NCI-H2196 (cell line): ENCODE measurements at regions not wholly inside any gene's neighbourhood (a gene's known extent, or its start where the extent isn't known, plus 50 kb on each side); places are given as distances from the start of the nearest gene placed in this dataset.

Experiments
- DNase-seq: peaks from one replicate; lab custom pipeline; 2025; ENCODE audit not compliant: unreplicated experiment; lab: John Stamatoyannopoulos, UW

DNA sequence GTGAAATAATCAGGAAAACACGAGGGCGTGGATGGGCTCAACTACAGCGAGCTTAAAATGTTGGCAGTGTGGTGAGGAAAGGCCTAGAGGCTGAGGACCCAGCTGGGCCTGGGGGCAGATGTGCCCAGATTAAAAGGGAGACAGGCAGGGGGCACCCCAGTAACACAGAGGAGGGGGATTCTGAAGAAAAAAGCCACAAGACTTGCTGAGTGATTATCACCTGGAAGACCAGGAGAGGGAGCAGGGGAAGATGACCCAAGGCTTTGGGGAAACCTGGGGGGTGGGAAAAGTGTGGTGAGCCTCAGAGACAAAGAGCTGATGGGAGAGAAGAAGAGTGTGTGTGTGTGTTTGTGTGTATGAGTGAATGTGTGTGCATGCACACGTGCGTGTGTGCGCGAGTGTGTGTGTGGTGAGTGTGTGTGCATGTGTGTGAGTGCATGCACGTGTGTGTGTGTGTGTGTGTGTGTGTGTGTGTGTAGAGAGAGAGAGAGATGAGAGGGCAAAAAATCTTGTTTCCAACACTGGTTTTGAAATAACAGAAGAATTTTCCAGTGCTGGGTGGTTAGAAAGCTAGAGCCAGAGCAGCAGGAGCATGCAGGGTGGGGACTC, 500.5 kb downstream of the BUD13 start:
- no peak for DNase-seq

DNA sequence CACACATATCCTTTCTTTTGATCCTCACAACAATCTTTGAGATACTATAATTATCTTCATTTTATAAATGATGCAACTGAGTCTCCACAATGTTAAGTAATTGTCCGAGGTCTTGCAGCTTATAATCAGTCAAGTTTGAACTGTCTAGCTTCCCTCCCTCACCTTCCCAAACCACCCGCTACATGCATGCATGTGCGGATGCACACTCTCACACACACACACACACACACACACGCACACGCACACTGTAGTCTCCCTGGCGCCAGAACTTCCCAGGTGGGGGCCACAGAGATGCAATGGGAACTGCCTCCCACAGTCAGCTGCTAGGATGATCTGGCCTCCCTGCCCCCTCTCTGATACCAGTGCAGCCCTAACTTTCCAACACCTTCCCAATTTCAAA, 501.3 kb downstream of the BUD13 start:
- no peak for DNase-seq

DNA sequence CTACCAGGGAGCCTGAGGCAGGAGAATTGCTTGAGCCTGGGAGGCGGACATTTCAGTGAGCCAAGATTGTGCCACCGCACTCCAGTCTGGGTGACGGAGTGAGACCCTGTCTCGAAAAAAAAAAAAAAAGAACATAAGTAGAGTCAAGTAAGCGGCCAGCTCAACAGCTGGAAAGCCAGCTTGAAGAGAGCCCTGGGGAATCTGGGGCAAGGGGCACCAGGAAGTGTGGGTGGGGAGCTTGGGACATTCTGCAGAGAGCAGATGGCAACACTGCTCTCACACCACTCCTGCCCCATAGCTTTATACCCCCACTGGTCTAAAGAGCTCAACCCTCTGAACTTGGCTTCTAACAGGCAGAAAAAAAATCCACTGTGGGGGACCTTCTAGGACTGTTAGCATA, 505.6 kb downstream of the BUD13 start:
- DNase-seq, result no peak

DNA sequence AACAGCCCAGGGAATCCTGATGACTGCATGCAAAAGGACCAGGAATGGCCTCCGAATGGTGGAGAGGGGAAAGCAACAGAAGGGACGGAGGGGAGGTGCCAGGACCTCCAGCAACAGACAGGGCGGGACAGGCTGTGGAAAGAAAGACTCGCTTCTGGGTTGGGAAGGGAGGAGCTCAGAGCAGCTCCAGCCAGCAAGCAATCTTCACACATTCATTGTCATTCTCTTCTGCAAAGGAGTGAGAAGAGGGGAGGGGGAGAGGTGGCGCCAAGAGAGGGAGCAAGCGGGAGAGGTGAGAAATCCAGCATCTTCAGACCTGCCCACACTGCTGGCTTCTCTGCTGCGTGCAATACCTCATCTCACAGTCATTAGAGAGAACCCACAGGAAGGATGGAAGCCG, 509.0 kb downstream of the BUD13 start:
- no peak for DNase-seq

DNA sequence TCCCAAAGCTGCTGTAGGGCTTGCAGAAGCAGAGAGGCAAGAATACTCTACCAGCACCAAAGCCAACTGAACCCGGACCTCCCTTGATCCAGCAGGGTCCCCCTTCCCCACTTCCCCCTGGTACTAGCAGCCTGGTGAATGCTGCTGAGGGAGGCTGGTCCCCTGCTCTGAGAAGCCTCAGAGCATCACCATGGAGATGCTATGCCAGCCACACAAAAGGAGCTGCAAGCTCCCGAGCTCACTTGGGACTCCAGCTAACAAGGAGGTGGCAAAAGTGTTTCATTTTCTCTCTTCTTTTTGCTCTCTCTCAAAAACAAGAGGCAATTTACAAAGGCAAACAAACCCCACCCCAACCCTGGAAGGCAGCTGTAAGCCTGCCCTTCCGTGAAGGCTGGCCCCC, 509.8 kb downstream of the BUD13 start:
- no peak for DNase-seq

DNA sequence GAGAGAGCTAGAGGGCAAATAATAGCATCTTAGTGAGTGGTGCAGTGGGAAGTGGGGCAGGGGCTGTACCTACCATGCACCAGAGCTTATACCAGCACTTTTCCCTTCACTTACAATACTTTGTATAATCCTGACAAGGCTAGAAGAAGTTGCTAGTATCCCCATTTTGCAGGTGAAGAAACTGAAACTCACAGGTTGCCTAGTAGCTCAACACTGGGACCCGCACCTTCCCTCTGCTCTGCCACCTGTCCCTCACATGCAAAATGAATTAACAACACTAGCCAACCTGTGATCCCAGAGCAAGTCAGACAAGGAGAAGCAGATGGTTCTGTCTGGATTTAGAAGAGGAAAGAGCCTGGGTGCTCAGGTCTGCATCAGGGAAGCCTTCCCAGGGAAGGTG, 510.4 kb downstream of the BUD13 start:
- DNase-seq, result no peak

DNA sequence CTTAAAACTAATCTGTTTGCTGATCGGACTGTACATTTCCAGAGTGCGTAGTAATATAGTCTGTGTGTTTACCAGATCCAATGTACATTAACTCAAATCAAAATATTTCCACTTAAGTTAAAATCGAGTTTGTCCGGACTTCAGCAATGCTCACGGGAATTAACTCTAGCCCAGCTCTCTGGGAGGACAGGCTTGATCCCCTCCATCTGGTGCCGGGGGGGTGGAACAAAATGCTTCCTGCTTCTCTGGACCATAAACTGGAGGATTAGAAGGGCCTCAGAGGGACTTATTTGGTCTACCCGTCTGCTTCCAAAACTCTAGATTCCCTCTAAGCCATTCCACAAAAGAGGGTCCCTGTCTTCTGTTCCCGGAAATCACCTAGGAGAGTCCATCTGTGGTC, 511.2 kb downstream of the BUD13 start:
- no peak for DNase-seq

DNA sequence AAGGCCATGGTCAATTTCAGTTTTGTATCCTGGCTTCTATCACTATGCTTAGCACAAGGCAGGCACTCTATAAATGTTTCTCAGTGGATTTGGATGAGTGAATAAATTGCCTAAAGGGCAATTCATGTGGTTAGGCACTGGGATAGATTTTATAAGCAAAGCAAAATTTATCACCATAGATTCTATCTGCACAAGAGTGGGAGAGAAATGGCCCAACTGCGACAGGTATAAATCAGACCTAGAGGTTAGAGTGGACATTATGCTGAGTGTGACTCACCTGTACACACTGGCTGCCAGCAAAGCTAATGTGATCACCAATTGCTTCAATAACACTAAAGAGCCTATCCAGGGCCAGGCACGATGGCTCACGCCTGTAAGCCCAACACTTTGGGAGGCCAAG, 514.0 kb downstream of the BUD13 start:
- DNase-seq, result no peak

DNA sequence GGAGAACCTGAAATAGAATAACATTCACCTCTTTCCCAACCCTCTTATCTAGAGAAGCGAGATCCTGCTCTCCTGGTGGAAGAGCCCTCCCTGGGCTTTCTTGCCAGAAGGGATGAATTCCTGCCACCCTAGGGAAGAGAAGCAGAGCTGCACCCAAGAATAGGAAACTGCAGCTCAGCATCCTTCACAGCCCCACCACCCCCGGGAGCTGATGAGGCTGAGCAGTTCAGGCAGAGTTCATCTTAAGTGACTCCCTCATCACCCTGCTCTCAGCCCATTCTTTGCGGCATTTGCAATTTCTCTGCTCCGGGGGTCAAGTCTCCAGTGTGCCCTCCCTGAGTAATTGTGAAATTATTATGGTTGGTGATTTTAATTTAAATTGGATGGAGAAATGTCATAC, 514.9 kb downstream of the BUD13 start:
- DNase-seq, result no peak

DNA sequence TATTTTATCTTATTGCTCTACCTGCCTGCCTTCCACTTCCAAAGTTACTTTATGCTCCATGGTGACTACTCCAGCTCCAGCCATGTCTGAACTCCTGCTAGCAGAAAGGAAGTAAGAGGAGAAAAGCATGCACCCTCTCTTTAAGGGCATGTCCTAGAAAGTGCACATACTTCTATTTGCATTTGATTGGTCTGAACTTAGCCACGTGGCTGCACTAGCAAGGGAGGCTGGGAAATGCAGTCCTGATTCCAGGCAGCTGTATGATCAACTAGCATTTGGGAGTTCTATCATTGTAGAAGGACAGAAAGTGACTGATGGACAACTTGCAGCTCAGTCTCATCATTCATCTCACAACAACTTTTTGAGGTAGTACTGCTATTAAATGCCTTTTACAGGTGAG, 515.7 kb downstream of the BUD13 start:
- DNase-seq, result no peak

DNA sequence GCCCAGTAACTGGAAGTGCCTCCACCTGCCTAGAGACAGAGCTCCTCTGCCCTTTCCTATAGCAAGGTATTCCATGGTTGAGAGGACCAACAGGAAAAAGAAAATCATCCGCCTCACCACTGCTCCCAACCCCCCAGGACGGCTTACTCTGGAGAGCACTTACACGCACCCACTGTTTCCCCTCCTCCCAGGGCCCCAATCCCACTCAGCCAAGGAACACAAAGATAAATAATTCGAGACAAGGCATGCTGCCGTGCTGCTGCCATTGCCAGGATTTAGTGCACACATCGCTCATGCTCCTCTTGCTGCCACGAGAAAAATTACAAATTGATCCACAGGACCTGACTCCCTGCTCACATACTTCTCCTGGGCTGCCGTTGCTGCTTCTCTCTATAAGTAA, 516.6 kb downstream of the BUD13 start:
- DNase-seq, result no peak

DNA sequence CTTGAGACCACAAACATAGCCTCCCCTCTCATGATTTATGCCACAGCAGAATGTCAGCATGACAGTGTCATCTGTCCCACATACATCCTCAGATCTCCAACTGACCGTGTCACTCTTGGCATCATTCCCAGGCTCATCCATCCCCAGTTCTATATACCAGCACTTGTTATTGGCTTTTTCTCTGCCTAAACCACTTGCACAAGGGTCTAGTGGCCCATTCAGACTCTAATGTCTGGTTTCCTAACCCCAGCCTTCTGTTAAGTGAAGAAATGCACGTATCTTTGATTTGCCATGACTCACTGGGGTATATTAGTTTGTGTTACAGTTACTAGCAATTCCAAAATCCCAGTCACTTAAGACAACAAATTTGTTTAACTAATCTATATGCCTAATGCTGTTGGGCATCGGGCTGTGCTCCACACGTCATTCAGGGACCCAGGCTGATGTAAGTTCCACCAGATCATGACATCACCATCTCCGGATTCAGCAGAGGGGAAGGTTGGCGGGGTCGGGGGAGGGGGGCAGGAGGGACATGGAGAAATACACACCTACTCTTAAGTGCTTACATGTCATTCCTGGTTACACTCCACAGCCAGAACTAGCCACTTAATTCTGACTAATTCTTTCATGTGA, 517.4 kb downstream of the BUD13 start:
- peak; percentile 12 for DNase-seq

DNA sequence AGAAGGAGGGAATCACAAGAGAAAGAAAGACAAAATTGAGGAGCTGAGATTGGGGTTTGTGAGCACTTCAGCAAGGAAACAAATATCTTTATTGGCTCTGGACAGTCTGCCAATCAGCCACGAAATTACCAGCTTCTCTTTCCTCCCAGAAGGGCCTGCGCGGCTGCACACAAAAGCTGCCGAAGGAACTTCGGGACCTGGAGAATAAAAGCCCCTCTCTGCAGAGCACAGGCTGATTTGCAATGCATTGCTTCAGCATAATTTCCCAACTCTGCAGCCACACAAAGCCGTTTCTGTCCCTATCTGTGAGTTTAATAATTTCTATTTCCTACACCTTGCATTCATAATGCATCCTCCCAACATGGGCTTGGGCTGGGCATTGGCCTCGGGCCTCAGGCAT, 522.6 kb downstream of the BUD13 start:
- no peak for DNase-seq

DNA sequence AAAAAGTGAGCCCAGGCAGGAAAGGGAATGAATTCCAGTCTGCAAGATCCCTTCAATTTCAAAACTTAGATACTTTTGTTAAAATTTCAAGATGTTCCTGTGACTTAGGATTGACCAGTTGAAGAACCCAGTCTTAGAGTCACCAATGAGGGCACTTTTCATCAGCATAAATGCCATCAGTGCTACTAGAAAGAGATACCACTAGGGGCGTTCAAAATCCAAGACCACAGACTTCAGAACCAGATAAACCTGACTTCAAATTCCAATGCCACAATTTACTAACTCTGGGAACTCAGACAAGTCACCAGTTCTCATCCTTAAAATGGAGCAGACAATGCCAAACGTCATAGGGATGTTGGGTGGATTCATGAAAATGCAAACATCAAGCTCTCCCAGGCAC, 523.2 kb downstream of the BUD13 start:
- DNase-seq, result no peak

DNA sequence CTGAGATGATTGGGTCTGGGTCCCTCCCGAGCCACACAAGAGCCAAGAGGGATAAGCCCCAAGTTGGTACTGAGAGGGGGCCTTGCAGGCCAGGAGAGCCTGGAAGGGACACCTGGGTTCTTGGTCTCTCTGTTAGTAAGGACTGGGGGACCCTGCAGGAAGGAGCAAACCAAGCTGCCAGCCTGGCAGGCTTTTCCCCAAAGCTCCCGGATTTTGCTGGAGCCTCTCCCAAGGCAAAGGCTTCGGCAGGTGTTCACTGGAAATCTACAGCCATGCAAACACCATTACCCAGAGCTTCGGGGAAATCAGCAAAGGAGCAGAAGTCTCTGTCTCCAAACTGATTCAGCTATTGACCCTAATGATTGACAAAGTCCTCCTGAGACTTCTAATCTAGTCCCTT, 527.9 kb downstream of the BUD13 start:
- no peak for DNase-seq

DNA sequence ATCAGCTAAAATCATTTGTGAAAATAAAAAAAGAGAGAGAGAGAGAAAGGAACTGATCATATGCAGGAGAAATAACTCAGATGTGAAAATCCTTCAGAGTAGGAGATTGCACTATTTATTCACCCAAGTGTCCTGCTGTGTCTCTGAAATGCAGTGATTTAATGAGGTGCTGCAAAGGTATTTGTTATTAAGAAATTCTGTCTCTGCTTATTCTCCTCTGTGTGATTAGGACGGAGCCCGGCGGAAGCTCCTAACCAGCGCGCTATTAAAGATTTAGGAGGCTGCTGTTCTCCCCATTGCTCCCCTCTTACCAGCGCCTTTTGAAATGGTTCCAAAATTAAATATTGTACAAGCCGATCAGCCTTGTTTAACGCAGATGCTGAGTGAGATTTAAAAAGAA, 528.3 kb downstream of the BUD13 start:
- no peak for DNase-seq

DNA sequence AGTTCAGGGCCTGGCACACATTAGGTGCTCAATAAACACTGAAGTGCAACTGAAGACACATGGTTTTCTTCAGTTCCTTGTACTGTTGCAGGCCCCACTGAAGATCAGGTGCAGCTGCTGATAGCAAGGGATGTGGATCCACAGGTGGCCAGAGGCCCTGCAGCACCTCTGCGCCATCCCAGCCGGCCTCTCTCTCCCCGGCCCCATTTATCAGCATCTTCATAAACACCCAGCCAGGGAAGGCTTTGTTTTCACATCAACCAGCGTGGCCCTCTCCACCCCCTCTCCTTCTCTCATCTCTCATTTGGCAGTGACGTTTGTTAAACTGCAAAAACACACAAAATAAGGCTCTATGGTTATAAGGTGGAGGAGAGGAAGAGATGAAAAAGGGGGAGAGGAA, 528.8 kb downstream of the BUD13 start:
- DNase-seq, result no peak

DNA sequence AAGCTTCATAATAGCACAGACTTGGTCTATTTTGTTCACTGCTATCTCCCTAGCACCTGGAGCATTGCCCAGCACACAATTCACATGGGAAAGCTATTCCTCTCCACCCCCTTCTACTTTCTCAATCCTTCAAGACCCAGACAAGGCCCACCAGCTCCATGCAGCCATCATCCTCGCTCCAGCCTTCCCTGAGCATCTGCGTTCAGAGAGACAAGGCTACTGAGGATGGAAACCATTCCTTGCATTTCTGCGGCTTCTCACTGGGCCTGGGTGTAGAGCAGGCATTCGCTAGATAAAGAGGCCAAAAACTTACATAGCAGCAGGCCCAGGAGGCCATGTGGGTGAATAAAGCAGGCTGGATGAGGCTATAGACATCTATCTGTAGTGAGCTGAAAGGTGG, 530.8 kb downstream of the BUD13 start:
- no peak for DNase-seq

DNA sequence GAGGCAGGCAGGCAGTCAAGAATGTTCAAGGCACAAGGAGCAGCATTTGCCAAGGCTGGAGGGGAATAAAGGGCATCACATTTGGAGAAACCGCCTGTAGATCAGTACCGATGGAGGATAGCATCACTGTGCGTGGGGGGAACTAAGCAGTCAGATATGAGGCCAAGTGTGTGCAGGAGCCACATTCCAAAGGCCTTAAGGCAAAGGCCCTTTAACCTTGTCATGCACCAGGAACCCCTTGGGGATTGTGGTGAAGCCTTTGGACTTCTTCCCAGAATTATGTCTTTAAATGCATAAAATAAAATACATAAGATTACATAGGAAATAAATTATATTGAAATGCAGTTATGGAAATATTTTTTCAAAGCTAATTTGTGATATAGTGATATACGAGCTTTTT, 532.1 kb downstream of the BUD13 start:
- DNase-seq, result no peak

DNA sequence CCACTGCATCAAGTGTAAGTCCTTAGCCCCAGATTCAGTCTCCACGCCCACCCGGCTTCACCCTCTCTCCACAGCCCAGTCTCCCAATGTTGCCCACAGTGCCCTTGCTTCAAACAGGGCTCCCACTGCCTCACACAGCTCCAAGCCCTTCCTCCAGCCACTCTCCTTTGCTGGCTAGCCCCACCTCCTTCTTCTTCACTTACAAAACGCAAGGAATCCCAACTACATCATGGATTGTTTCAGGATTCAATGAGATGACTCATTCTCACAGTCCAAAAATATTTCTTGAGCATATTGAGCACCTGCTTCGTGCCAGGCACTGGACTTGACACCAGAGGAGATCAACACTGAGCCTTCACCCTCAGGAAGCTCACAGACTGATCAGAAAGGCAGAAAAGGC, 533.5 kb downstream of the BUD13 start:
- no peak for DNase-seq

DNA sequence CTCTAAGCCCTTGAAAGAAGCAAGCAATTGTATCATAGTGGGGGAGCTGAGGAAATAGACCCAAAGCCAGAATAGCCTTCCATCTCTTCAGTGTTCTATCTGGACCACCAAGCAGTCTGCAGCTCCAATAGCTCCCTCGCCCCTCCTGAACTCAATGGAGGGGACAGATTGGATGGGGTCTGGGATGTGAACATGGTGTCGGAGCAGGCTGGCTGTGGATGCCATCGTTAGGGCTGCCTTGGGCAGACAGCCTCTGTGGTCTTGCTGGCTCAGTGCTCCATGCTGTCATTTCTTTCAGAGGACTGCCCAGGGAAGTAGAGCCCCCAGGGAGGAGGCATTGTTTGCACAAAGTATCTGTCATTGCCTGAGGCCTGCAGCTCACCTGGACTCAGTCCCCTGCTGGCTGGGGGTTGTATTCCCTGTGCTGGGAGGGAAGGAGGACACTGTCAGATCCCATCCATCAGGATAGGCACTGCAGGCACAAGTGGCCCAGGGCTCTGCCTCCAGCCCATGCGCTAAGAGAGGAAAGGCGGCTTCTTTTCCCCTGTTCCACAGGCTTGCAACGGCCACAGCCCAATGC, 537.7 kb downstream of the BUD13 start:
- no peak for DNase-seq

DNA sequence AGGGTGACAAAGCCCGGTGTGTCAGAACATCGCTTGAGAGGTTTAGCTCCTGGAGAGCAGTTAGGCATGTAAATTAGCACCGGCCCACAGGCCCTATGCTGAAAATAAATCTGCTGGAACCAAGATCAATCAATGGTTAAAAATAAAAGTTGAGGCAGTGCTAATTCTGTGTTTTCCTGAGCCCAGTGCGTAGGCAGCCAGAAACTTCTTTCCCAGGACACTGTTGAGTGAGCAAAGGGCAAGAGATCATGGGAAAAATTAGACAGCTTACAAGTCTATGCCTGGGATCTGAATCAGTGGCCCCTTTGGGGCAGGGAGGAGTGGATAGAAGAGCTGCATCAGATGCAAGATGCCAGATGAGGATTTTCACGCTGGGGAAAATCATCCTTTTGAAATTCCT, 539.2 kb downstream of the BUD13 start:
- no peak for DNase-seq

DNA sequence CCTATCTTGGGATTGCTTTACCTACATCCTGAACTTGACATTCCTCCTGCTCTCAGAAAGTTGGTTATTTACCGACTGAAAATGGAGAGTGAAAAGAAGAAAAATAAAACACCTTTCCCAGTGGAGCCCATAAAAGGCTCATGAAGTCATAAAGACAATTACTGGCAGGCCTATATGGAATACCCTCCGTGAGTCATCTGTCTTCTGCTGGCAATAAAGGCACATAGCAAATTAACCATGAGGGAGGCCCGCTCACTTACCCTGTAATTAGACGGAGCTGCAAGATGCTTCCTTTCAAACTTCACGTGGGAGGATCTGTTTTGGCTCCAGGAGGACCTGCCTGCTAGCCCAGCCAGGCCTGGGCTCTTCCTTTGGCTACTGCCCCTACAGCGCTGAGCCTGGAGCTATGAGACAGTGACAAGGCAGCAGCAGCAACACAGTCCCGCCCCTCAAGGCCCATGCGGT, 540.4 kb downstream of the BUD13 start:
- DNase-seq, result no peak
